ENCODE measurements at regions not wholly inside any gene's neighbourhood (a gene's known extent, or its start where the extent isn't known, plus 50 kb on each side); places are given as distances from the start of the nearest gene placed in this dataset.

DNA sequence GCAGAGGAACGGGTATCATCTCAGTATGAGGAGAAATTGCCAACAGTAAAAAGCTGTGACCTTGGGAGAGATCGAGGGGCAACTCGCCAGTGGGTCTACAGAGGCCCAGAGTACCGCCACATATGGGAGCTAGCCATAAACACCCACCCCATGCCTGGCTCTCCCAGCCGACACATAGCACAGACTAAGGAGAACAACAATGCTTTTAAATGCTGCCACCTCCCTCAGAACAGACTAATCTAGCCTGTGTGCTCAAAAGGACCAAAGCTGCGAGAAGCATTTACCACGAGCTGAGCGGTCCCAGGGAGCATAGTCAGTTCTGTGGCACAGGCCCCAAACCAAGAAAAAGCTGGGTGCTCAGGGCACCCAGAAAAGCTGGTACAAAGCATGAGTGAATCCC is 73.3 kb downstream of the LSM5 start:
- TF ChIP-seq, protein P1, sequence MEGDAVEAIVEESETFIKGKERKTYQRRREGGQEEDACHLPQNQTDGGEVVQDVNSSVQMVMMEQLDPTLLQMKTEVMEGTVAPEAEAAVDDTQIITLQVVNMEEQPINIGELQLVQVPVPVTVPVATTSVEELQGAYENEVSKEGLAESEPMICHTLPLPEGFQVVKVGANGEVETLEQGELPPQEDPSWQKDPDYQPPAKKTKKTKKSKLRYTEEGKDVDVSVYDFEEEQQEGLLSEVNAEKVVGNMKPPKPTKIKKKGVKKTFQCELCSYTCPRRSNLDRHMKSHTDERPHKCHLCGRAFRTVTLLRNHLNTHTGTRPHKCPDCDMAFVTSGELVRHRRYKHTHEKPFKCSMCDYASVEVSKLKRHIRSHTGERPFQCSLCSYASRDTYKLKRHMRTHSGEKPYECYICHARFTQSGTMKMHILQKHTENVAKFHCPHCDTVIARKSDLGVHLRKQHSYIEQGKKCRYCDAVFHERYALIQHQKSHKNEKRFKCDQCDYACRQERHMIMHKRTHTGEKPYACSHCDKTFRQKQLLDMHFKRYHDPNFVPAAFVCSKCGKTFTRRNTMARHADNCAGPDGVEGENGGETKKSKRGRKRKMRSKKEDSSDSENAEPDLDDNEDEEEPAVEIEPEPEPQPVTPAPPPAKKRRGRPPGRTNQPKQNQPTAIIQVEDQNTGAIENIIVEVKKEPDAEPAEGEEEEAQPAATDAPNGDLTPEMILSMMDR (conservative IDR thresholded peaks at IDR 0.05; ENCODE audit: low read length) = no peak
- no peak for TF ChIP-seq EZH2phosphoT487 (IDR thresholded peaks at IDR 0.05; ENCODE audit: borderline replicate concordance, low read depth, low read length)
